ENCODE measurements at regions not wholly inside any gene's neighbourhood (a gene's known extent, or its start where the extent isn't known, plus 50 kb on each side); places are given as distances from the start of the nearest gene placed in this dataset.

- TF ChIP-seq, protein P1, sequence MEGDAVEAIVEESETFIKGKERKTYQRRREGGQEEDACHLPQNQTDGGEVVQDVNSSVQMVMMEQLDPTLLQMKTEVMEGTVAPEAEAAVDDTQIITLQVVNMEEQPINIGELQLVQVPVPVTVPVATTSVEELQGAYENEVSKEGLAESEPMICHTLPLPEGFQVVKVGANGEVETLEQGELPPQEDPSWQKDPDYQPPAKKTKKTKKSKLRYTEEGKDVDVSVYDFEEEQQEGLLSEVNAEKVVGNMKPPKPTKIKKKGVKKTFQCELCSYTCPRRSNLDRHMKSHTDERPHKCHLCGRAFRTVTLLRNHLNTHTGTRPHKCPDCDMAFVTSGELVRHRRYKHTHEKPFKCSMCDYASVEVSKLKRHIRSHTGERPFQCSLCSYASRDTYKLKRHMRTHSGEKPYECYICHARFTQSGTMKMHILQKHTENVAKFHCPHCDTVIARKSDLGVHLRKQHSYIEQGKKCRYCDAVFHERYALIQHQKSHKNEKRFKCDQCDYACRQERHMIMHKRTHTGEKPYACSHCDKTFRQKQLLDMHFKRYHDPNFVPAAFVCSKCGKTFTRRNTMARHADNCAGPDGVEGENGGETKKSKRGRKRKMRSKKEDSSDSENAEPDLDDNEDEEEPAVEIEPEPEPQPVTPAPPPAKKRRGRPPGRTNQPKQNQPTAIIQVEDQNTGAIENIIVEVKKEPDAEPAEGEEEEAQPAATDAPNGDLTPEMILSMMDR (IDR thresholded peaks at IDR 0.05): no peak
- no peak for TF ChIP-seq POLR2A (IDR thresholded peaks at IDR 0.05)
- Histone ChIP-seq H3K36me3 (ENCODE audit: low read depth, missing control alignments) (no peaks in the 10 kb centered on the region), H3K27me3 (no peaks in the 10 kb centered on the region)
Observed at GRCh38 chr6:98639089-98639635, 195.2 kb upstream of the POU3F2 start.

DNA sequence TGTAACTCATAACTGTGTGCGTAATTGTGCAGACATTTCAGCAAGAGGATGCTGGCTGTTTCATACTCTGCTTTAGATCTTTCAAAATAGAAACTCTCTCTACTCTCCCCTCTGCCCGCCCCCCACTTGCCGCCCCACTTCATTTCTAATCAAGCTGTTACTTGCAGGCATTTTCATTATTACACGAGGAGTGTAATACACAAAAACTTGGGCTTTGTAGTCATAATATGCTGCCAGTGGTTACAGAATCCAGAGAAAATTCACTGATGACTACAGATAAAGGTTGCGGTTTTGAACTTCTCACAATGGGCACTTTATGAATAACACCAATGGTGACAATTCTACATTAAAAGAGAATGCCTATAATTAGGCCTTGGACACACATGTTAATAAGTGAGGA is 194.0 kb upstream of the POU3F2 start:
- no peaks in the 10 kb centered on the region for H3K36me3 ChIP-seq (ENCODE audit: low read depth, missing control alignments)
- DNase-seq: no peak
- WGBS, 2 donors: 88 to 96% methylated on average over 5 of the region's 5 CpGs
- H3K9me3 ChIP-seq: no peaks in the 10 kb centered on the region
- TF ChIP-seq, protein P1 (IDR thresholded peaks at IDR 0.05): no peak
- no peak for TF ChIP-seq POLR2A (IDR thresholded peaks at IDR 0.05)
- no peaks in the 10 kb centered on the region for H3K4me1 ChIP-seq
- no peaks in the 10 kb centered on the region for H3K27me3 ChIP-seq
- no peak overlapping the region for H3K27ac ChIP-seq
- intact Hi-C loops (cut with DNase I; ENCODE audit: low total_unique reads): no loop called here
- H3K4me3 ChIP-seq: no peak overlapping the region

More at GRCh38 chr6:98639089-98639635, 195.2 kb upstream of the POU3F2 start:
- Histone ChIP-seq H3K27ac (no peak overlapping the region), H3K9me3 (no peaks in the 10 kb centered on the region), H3K4me1 (no peaks in the 10 kb centered on the region), H3K4me3 (no peak overlapping the region)
- no peak for DNase-seq
- intact Hi-C loops (cut with DNase I; ENCODE audit: low total_unique reads): no loop called here
- 89 to 90% methylated on average over 5 of the region's 5 CpGs for WGBS, 2 donors

- no peak for DNase-seq
- no peak for TF ChIP-seq POLR2A (IDR thresholded peaks at IDR 0.05)
- TF ChIP-seq, protein P1 (IDR thresholded peaks at IDR 0.05): no peak
- H3K4me1 ChIP-seq: no peaks in the 10 kb centered on the region
- intact Hi-C loops (cut with DNase I; ENCODE audit: low total_unique reads): no loop called here
- WGBS, 2 donors: 43% methylated on average over 5 of the region's 5 CpGs
- H3K36me3 ChIP-seq (ENCODE audit: low read depth, missing control alignments): no peaks in the 10 kb centered on the region
- no peaks in the 10 kb centered on the region for H3K9me3 ChIP-seq
- no peak overlapping the region for H3K4me3 ChIP-seq
- no peaks in the 10 kb centered on the region for H3K27me3 ChIP-seq
- H3K27ac ChIP-seq: no peak overlapping the region
Observed at GRCh38 chr6:98641949-98642719, 192.2 kb upstream of the POU3F2 start.

- H3K27me3 ChIP-seq: no peaks in the 10 kb centered on the region
- intact Hi-C loops (cut with DNase I; ENCODE audit: low total_unique reads): no loop called here
- no peak for TF ChIP-seq POLR2A (IDR thresholded peaks at IDR 0.05)
- TF ChIP-seq, protein P1 (IDR thresholded peaks at IDR 0.05): no peak
- H3K36me3 ChIP-seq (ENCODE audit: low read depth, missing control alignments): no peaks in the 10 kb centered on the region
- H3K9me3 ChIP-seq: no peaks in the 10 kb centered on the region
- no peaks in the 10 kb centered on the region for H3K4me1 ChIP-seq
- no peak overlapping the region for H3K27ac ChIP-seq
- no peak for DNase-seq
- 79 to 80% methylated on average over 5 of the region's 5 CpGs for WGBS, 2 donors
- H3K4me3 ChIP-seq: no peak overlapping the region
Observed at GRCh38 chr6:98644063-98644462, 190.3 kb upstream of the POU3F2 start.

All from testis (tissue), 2 donors.